ENCODE measurements at regions not wholly inside any gene's neighbourhood (a gene's known extent, or its start where the extent isn't known, plus 50 kb on each side); places are given as distances from the start of the nearest gene placed in this dataset.

- TF ChIP-seq, protein P1, sequence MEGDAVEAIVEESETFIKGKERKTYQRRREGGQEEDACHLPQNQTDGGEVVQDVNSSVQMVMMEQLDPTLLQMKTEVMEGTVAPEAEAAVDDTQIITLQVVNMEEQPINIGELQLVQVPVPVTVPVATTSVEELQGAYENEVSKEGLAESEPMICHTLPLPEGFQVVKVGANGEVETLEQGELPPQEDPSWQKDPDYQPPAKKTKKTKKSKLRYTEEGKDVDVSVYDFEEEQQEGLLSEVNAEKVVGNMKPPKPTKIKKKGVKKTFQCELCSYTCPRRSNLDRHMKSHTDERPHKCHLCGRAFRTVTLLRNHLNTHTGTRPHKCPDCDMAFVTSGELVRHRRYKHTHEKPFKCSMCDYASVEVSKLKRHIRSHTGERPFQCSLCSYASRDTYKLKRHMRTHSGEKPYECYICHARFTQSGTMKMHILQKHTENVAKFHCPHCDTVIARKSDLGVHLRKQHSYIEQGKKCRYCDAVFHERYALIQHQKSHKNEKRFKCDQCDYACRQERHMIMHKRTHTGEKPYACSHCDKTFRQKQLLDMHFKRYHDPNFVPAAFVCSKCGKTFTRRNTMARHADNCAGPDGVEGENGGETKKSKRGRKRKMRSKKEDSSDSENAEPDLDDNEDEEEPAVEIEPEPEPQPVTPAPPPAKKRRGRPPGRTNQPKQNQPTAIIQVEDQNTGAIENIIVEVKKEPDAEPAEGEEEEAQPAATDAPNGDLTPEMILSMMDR (conservative IDR thresholded peaks at IDR 0.05; ENCODE audit: low read depth in 2 of 2) = no peak
- TF ChIP-seq EZH2 (IDR thresholded peaks at IDR 0.05; ENCODE audit: low read depth, unreplicated experiment) = no peak
- TF ChIP-seq EZH2phosphoT487 (IDR thresholded peaks at IDR 0.05; ENCODE audit: unreplicated experiment) = no peak
- TF ChIP-seq ZNF462 (CRISPR knock-in tag; IDR thresholded peaks at IDR 0.05) = no peak
These were observed 516.1 kb downstream of the MCTP2 start for GRCh38 chr15:94747510-94747909.
